NCI-H2171 treated with DMSO at 0.1 percent for 48 hours (cell line): ENCODE measurements at regions not wholly inside any gene's neighbourhood (a gene's known extent, or its start where the extent isn't known, plus 50 kb on each side); places are given as distances from the start of the nearest gene placed in this dataset.

Source experiments
- DNase-seq: peaks from one replicate; lab custom pipeline; 2025; lab: John Stamatoyannopoulos, UW

- no peak for DNase-seq
Measured at GRCh38 chr19:32251634-32252332, 93.6 kb upstream of the ZNF507 start.

GRCh38 chr19:32252333-32252669 is 93.1 kb upstream of the ZNF507 start:
- DNase-seq, result no peak

GRCh38 chr19:32253683-32254508 is 91.5 kb upstream of the ZNF507 start:
- no peak for DNase-seq

GRCh38 chr19:32254509-32254890 is 90.9 kb upstream of the ZNF507 start:
- no peak for DNase-seq

- no peak for DNase-seq
Measured at GRCh38 chr19:32255536-32256295, 89.7 kb upstream of the ZNF507 start.

GRCh38 chr19:32256341-32256975 is 89.0 kb upstream of the ZNF507 start:
- no peak for DNase-seq

GRCh38 chr19:32257326-32258073 is 87.9 kb upstream of the ZNF507 start:
- DNase-seq, result no peak

GRCh38 chr19:32258167-32258566 is 87.2 kb upstream of the ZNF507 start:
- no peak for DNase-seq

- no peak for DNase-seq
Measured at GRCh38 chr19:32264568-32264967, 80.8 kb upstream of the ZNF507 start.

GRCh38 chr19:32265995-32266394 is 79.4 kb upstream of the ZNF507 start:
- no peak for DNase-seq

- no peak for DNase-seq
Measured at GRCh38 chr19:32266460-32266859, 79.0 kb upstream of the ZNF507 start.

- DNase-seq, result no peak
Measured at GRCh38 chr19:32268381-32268780, 77.0 kb upstream of the ZNF507 start.

GRCh38 chr19:32269831-32270230 is 75.6 kb upstream of the ZNF507 start:
- no peak for DNase-seq

GRCh38 chr19:32273483-32273882 is 71.9 kb upstream of the ZNF507 start:
- no peak for DNase-seq

- no peak for DNase-seq
Measured at GRCh38 chr19:32287086-32287485, 58.3 kb upstream of the ZNF507 start.

GRCh38 chr19:32287811-32288227 is 57.6 kb upstream of the ZNF507 start:
- no peak for DNase-seq

GRCh38 chr19:32289566-32290210 is 55.7 kb upstream of the ZNF507 start:
- no peak for DNase-seq

GRCh38 chr19:32291876-32292275 is 53.5 kb upstream of the ZNF507 start:
- DNase-seq, result no peak

GRCh38 chr19:32294871-32295438 is 50.5 kb upstream of the ZNF507 start:
- no peak for DNase-seq
